OCI-LY3 (cell line): ENCODE measurements at regions not wholly inside any gene's neighbourhood (a gene's known extent, or its start where the extent isn't known, plus 50 kb on each side); places are given as distances from the start of the nearest gene placed in this dataset.

Source experiments
- EZH2phosphoT487 ChIP-seq: fragments of 200-600 bp; shearing (Covaris generic); IDR thresholded peaks from 2 replicates; pipeline ENCODE4 v1.6.1; 2018; ENCODE audit warnings: antibody characterized with exemption, mixed run types, low read depth
- TF ChIP-seq, protein P1 (sequence below): fragments of 200-600, 300-600 bp; sonication (generic); IDR thresholded peaks from 2 replicates; pipeline ENCODE4 v1.5.1; 2014; ENCODE audit warnings: antibody characterized with exemption, low read length, low read depth

GRCh38 chr9:106106396-106106795 lies 412.1 kb downstream of the TMEM38B start:
- TF ChIP-seq, protein P1, sequence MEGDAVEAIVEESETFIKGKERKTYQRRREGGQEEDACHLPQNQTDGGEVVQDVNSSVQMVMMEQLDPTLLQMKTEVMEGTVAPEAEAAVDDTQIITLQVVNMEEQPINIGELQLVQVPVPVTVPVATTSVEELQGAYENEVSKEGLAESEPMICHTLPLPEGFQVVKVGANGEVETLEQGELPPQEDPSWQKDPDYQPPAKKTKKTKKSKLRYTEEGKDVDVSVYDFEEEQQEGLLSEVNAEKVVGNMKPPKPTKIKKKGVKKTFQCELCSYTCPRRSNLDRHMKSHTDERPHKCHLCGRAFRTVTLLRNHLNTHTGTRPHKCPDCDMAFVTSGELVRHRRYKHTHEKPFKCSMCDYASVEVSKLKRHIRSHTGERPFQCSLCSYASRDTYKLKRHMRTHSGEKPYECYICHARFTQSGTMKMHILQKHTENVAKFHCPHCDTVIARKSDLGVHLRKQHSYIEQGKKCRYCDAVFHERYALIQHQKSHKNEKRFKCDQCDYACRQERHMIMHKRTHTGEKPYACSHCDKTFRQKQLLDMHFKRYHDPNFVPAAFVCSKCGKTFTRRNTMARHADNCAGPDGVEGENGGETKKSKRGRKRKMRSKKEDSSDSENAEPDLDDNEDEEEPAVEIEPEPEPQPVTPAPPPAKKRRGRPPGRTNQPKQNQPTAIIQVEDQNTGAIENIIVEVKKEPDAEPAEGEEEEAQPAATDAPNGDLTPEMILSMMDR: no peak
- no peak for TF ChIP-seq EZH2phosphoT487
